G401 (cell line): ENCODE measurements at regions not wholly inside any gene's neighbourhood (a gene's known extent, or its start where the extent isn't known, plus 50 kb on each side); places are given as distances from the start of the nearest gene placed in this dataset.
"Not testable (repeated sequence)": the region's sequence is repeated elsewhere in the genome, so short reads cannot be mapped to it uniquely, and the experiment has no call there.

Experiments used
- DNase-seq: peaks from one replicate; pipeline ENCODE4 v3.0.0-alpha.2; 2015; ENCODE audit warnings: low spot score
- in situ Hi-C: cut with HindIII; loops from 2 replicates; pipeline ENCODE4 v1.10.0; 2016; ENCODE audit warnings: low sequenced_read_pairs, mixed read lengths

- in situ Hi-C loops: no loop called here
- DNase-seq: no peak
Observed at GRCh38 chr5:77912721-77913120, 136.6 kb upstream of the TBCA start.

DNA sequence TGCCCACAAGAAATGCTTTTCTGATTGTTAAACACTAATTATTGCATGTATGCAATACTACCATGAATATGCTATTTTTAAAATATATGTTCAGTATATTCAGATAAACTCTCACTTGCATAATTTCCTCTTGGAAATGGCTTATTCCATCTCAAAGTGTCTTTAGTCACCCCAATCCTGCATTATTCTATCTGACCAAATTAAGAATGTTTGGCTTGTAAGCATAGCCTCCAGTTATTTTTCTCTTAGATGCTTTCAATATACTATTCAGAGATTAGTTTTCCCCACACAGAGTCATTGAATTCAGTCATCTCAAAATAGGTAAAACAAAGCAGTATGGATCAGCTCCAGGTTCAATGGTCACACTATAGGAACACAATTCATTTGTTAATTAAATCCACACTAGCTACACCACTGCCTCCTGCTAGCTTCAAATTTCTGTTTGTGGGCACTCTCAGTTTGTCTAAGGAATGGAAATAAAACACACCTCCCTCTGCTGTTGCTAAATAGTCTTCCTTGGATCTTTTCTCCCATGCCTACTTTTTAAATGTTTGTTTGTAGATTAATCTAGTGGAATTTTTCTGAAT lies 134.6 kb upstream of the TBCA start:
- no peak for DNase-seq
- in situ Hi-C loops: no loop called here

DNA sequence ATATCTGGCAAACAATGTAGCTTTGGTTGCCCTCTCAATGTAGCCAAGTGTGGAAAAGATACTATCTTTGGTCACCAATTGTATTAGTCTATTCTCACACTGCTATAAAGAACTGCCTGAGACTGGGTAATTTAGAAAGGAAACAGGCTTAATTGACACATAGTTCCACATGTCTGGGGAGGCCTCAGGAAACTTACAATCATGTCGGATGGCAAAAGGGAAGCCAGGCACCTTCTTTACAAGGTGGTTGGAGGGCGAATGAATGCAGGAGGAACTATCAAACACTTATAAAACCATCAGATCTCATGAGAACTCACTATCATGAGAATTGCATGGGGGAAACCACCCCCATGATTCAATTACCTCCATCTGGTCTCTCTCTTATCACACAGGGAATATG lies 133.1 kb upstream of the TBCA start:
- in situ Hi-C loops: no loop called here
- DNase-seq: no peak

- in situ Hi-C loops: no loop called here
- no peak for DNase-seq
Observed at GRCh38 chr5:77908787-77909186, 132.6 kb upstream of the TBCA start.

DNA sequence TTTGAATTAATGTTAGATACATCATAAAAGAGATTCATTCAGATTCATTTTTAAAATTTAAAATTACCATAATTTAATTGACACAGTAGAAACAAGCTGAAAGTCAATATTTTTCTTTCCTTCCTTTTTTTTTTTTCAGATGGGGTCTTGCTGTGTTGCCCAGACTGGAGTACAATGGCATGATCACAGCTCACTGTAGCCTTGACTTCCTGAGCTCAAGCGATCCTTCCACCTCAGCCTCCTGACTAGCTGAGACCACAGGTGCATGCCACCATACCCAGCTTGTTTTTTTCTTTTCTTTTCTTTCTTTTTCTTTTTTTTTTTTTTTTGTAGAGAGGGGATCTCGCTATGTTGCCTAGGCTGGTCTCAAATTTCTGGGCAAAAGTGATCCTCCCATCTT lies 131.6 kb upstream of the TBCA start:
- in situ Hi-C loops: no loop called here
- DNase-seq: no peak

DNA sequence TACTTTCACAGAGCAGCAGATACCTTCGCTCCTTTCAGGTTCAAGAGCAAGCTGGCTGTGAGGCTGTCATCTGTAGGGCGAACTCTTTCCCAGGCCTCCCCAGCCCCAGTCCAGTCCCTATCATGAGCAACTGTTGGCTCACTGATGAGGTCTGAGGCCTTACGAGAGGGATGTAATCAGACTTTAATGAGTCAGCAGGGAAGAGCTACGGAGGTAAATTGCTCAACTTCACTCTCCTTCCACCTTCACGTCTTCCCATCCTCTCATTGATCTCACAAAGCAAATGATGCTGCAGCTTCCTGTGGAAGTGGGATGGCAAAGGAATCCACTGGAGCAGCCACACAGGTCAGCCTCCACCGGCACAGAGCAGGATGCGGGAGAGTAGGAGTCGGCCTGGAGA lies 130.7 kb upstream of the TBCA start:
- DNase-seq: no peak
- in situ Hi-C loops: no loop called here

DNA sequence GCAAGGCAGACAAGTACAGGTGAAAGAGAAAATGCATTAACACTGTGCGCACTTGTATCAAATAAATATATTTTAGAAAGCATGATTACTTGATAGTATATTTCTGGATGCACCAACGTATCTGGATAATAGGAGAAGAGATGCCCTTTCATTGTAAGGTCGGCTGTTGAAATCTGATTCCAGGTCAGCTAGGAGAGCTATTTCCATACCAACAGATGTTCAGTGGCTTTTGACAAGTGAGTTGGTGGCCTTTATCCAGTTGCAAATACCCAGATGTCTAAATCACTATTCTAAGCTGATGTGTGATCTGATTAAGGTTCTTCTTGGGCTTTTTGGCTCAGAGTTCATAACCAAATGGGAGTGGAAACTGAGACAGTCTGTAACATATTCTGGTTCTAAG lies 128.2 kb upstream of the TBCA start:
- in situ Hi-C loops: no loop called here
- no peak for DNase-seq

DNA sequence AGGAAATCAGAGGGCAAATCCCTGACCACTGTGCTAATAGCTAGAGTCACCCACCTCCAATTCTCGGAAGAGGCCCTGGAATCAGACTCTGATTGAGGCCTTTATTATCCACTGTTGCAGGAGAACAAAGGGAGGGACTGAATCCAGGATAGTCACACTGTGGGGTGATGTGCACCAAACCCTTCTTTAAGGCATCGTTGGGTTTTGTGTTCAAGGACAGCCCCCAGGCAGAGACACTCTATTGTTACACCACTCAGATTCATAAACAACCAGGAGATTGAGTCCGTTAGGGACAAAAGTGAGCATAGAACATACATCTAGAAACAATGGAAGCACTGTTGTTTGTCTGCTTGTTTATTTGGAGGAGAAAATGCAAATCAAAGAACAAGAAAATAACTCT lies 124.6 kb upstream of the TBCA start:
- in situ Hi-C loops: no loop called here
- no peak for DNase-seq

DNA sequence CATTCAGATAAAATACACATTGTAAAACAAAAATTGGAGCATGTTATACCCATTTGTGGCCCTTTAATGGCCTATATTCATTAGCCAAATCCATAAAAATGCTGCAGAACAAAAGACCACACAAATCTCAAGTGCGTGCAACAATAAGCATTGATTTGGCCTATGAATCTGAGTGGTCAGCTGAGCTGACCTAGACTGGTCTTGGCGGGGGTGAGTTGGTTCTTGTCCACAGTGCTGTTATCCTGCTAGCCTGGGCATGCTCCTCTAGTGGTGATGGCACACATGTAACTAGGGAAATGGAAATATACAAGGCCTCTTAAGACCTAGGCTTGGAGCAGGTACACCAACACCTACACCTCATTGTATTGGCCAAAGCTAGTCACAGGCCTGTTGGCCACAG lies 122.2 kb upstream of the TBCA start:
- no peak for DNase-seq

DNA sequence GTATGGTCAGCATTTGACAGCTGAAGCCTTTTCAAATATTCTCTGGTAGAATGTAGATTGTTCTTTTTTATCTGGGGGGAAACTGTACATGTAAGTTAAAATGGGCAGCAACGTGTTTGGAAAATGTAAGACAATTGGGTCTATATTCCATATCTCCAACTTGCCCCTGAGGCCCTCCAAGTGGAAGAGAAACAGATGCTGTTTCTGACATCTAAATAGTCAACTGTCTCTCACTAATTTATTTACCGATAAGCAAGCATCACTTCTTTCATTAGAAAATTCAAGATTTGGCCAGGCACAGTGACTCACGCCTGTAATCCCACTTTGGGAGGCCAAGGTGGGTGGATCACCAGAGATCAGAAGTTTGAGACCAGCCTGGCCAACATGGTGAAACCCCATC lies 120.2 kb upstream of the TBCA start:
- in situ Hi-C loops: no loop called here
- DNase-seq: no peak

More for the DNA sequence above, 122.2 kb upstream of the TBCA start:
- in situ Hi-C loops: no loop called here

DNA sequence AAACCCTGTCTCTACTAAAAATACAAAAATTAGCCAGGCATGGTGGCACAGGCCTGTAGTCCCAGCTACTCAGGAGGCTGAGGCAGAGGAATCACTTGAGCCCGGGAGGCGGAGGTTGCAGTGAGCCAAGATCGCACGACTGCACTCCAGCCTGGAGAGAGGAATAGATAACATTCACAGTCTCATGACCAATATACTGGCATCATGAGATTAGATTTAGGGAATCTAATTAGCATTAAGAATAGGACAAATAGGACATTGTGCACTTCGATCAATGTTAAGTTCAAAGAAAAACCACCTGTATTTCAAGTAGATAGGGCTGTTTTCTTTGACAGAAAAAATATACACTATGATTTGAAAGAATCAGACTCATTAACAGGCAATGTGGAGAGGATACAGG lies 118.0 kb upstream of the TBCA start:
- DNase-seq, in situ Hi-C loops: not testable (repeated sequence)

GRCh38 chr5:77893225-77893860 lies 117.2 kb upstream of the TBCA start:
- DNase-seq: no peak
- in situ Hi-C loops: no loop called here

GRCh38 chr5:77892061-77893010 lies 116.2 kb upstream of the TBCA start:
- in situ Hi-C loops: no loop called here
- no peak for DNase-seq

GRCh38 chr5:77885519-77885918 lies 109.4 kb upstream of the TBCA start:
- in situ Hi-C loops: no loop called here
- DNase-seq: no peak

DNA sequence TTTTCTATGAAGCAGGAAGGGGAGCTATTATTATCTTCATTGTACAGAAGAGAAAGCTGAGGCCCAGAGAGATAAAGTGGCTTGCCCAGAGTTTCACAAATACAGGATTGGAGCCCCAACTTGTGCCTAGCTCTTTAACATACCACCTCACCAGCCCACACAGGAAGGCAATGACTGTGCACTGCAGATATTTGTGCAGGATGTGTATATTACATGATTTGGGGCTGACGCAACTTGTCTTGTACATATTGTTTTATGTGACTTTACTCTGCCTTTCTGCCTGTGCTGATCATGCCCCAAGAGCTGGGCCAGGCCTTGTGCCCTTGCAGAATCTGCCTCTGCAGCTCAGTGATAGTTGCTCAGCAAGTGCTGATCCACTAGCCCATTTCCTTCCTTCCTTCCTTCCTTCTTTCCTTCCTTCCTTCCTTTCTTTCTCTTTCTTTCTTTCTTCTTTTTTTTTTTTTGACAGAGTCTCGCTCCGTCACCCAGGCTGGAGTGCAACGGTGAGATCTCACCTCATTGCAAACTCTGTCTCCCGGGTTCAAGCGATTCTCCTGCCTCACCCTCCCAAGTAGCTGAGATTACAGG lies 106.6 kb upstream of the TBCA start:
- in situ Hi-C loops: no loop called here

GRCh38 chr5:77881528-77881927 lies 105.4 kb upstream of the TBCA start:
- DNase-seq: no peak
- in situ Hi-C loops: no loop called here

More for the DNA sequence above, 106.6 kb upstream of the TBCA start:
- DNase-seq: no peak

DNA sequence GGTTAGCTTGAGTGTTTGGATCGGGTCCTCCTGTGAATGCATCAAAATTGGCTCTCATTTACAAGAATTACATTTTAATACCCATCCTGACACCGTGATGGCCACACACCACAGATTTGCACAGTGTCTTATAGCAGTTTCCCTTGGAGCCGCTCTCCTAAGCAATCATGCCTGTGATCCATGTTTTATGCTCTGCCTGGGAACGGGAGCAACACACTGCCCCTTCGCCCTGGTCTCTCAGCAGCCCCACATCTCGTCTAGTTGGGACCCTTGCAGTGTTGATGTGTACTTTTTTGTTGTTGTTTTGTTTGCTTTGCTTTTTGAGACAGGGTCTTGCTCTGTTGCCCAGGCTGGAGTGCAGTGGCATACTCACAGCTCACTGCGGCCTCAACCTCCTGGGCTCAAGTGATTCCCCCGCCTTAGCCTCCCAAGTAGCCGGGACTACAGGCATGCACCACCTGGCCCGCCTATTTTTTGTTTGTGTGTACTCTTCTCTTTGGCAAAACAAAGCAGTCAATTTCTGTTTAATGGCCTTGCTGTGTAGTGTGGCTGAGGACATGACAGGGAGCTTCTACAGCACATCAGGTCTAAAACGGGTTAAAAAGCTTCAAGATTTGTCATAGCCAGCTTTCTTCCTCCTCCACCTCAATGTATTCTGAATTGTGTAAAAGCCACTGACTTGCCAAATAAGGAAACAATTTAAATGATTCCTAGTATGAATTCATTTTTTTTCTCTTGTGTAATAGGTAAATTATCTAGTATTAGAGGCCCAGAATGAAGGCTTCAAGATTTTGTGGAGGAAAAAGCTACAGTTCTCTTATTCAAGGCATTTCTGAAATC lies 101.6 kb upstream of the TBCA start:
- in situ Hi-C loops: no loop called here
- DNase-seq: no peak

DNA sequence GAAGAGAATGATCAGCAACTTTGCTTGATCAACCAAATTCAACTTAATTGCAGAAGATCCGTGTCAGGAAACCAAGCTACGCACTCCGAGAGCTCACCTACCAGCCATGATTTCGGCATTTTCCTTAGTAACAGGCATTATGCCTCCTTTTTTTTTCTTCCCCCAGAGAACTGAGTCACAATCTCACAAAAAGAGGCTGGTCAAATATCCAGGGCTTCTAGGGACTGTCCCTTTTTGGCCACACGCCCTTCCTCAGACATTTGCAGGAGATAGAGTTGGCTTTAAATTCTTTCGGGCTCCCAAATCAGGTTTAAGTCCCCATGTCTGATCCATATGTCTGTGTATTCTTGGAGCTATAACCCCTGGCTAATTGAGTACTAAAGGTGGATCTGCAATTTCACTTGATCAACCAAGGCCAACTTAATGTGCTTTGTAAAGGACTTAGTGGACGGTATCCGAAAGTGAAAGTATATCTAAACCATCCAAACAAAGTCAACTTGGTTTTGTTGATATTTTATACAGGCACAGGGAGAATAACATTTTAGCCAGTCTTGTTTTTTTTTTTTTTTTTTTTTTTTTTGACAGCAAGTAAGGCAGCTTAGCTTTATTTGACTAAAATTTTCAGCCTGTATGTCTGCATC lies 100.8 kb upstream of the TBCA start:
- DNase-seq: no peak
- in situ Hi-C loops: no loop called here

- in situ Hi-C loops: no loop called here
- no peak for DNase-seq
Observed at GRCh38 chr5:77876316-77876715, 100.2 kb upstream of the TBCA start.
